Adrenal gland (tissue), 9 donors: ENCODE measurements at regions not wholly inside any gene's neighbourhood (a gene's known extent, or its start where the extent isn't known, plus 50 kb on each side); places are given as distances from the start of the nearest gene placed in this dataset.

Experiments used
- DNase-seq, 7 donors: peaks; one replicate each; pipeline ENCODE4 v3.0.0-alpha.2; 2019 to 2020
- H3K27ac ChIP-seq, 5 donors: fragments of 200-600 bp; sonication (generic) in 4 of 5; 1 replicate in 3 of 5; 2 replicates in 2 of 5; pipeline versions ENCODE4 v1.5.1 to v1.8.0; 2016 to 2020; ENCODE audit warnings: mild to moderate bottlenecking in 1 of 5
- H3K27me3 ChIP-seq: fragments of 200-600 bp; 2 replicates; pipeline ENCODE4 v1.8.0; 2021
- H3K36me3 ChIP-seq, 2 donors: fragments of 200-600 bp; replicated peaks in 1 of 2; 1 replicate in 1 of 2; 2 replicates in 1 of 2; pipeline versions ENCODE4 v1.5.1 to v1.8.0; 2018 to 2022
- H3K4me1 ChIP-seq, 2 donors: fragments of 200-600 bp; replicated peaks in 1 of 2; 1 replicate in 1 of 2; 2 replicates in 1 of 2; pipeline versions ENCODE4 v1.5.1 to v1.8.0; 2018 to 2021
- H3K4me3 ChIP-seq, 4 donors: fragments of 200-600 bp; sonication (generic) in 3 of 4; one replicate each; pipeline ENCODE4 v1.5.1; 2016 to 2018
- H3K9me3 ChIP-seq, 3 donors: fragments of 200-600 bp; sonication (generic) in 1 of 3; replicated peaks in 1 of 3; 1 replicate in 2 of 3; 2 replicates in 1 of 3; pipeline versions ENCODE4 v1.5.1 to v1.8.0; 2016 to 2021
- CTCF ChIP-seq, 6 experiments: fragments of 450-650 bp in 4 of 6; fragments of 200-600 bp in 2 of 6; sonication (generic) in 1 of 6; IDR thresholded peaks; 1 replicate in 5 of 6; 2 replicates in 1 of 6; pipeline versions ENCODE4 v1.5.1 to v1.8.0; 2016 to 2021; ENCODE audit warnings: antibody characterized with exemption in 6 of 6, mild to moderate bottlenecking in 2 of 6, moderate library complexity in 1 of 6
- POLR2A ChIP-seq, 2 donors: fragments of 450-650 bp; IDR thresholded peaks; one replicate each; pipeline ENCODE4 v1.6.1; 2017; ENCODE audit warnings: antibody characterized with exemption in 2 of 2, mild to moderate bottlenecking in 2 of 2, moderate library complexity in 1 of 2
- WGBS, 4 donors: extraction: QIAGEN DNeasy Blood & Tissue Kit in 2 of 4; methylation state at CpG; one replicate each; pipeline versions ENCODE4 v1.1.5 to v1.1.7; 2013 to 2017; 5-methylcytosine and 5-hydroxymethylcytosine counted together
- intact Hi-C, 2 donors: fragments of 100-400 bp; cut with DNase I; formaldehyde crosslinking; loops; one replicate each; pipeline versions ENCODE4 v1.14.1 to v1.15.0; 2022 to 2023
- donor health status: healthy with polysubstance abuse.
- donor health status: Bipolar disorder and iron deficiency.
- donor health status: DM: yes; HTN: yes; CAD: no.
- donor health status: DM: no; HTN: no; CAD: no.
- donor health status: DM: no; HTN: no; CAD: no.

- Histone ChIP-seq H3K36me3 (no peaks in the 10 kb centered on the region), H3K4me1 (no peaks in the 10 kb centered on the region), H3K27me3 (no peaks in the 10 kb centered on the region), H3K4me3 (no peak overlapping the region), H3K27ac (no peak overlapping the region), H3K9me3 (no peaks in the 10 kb centered on the region)
- intact Hi-C loops: no loop called here
- no peak for TF ChIP-seq POLR2A (IDR thresholded peaks at IDR 0.05)
- DNase-seq: no peak
- WGBS, 4 donors: 67 to 81% (median 75%) methylated on average over 6 of the region's 6 CpGs
These were observed 298.2 kb upstream of the TAS2R1 start for GRCh38 chr5:9928326-9928725.

- H3K4me1 ChIP-seq: no peaks in the 10 kb centered on the region
- H3K27me3 ChIP-seq: no peaks in the 10 kb centered on the region
- H3K4me3 ChIP-seq: no peak overlapping the region
- H3K27ac ChIP-seq: no peak overlapping the region
- no peaks in the 10 kb centered on the region for H3K36me3 ChIP-seq
- DNase-seq: no peak
- intact Hi-C loops: no loop called here
- TF ChIP-seq CTCF (IDR thresholded peaks at IDR 0.05) (no peak), POLR2A (IDR thresholded peaks at IDR 0.05) (no peak)
- no peaks in the 10 kb centered on the region for H3K9me3 ChIP-seq
- WGBS, 4 donors: 37 to 45% (median 45%) methylated on average over 4 of the region's 4 CpGs
These were observed 297.4 kb upstream of the TAS2R1 start for GRCh38 chr5:9927521-9927997.

GRCh38 chr5:9927106-9927505 is 297.0 kb upstream of the TAS2R1 start:
- intact Hi-C loops: no loop called here
- DNase-seq: no peak
- Histone ChIP-seq H3K36me3 (no peaks in the 10 kb centered on the region), H3K27me3 (no peaks in the 10 kb centered on the region), H3K4me1 (no peaks in the 10 kb centered on the region), H3K4me3 (no peak overlapping the region), H3K27ac (no peak overlapping the region), H3K9me3 (no peaks in the 10 kb centered on the region)
- WGBS, 4 donors: 82 to 100% (median 90%) methylated on average over 1 of the region's 1 CpG
- TF ChIP-seq POLR2A (IDR thresholded peaks at IDR 0.05): no peak
- no peak for TF ChIP-seq CTCF (IDR thresholded peaks at IDR 0.05)

- TF ChIP-seq POLR2A (IDR thresholded peaks at IDR 0.05) (no peak), CTCF (IDR thresholded peaks at IDR 0.05) (no peak)
- H3K27ac ChIP-seq: no peak overlapping the region
- WGBS, 4 donors: 55 to 85% (median 71%) methylated on average over 2 of the region's 2 CpGs
These were observed 294.5 kb upstream of the TAS2R1 start for GRCh38 chr5:9924614-9925013.

GRCh38 chr5:9922719-9923118 is 292.6 kb upstream of the TAS2R1 start:
- H3K27ac ChIP-seq: no peak overlapping the region
- DNase-seq: no peak
- no peaks in the 10 kb centered on the region for H3K36me3 ChIP-seq
- no peaks in the 10 kb centered on the region for H3K9me3 ChIP-seq
- no peaks in the 10 kb centered on the region for H3K27me3 ChIP-seq
- peak in 1 of 6 experiments; percentile 6 for TF ChIP-seq CTCF (IDR thresholded peaks at IDR 0.05)
- no peak for TF ChIP-seq POLR2A (IDR thresholded peaks at IDR 0.05)
- H3K4me3 ChIP-seq: no peak overlapping the region
- H3K4me1 ChIP-seq: no peaks in the 10 kb centered on the region
- intact Hi-C loops: no loop called here

More at GRCh38 chr5:9924614-9925013, 294.5 kb upstream of the TAS2R1 start:
- DNase-seq: no peak
- H3K4me1 ChIP-seq: no peaks in the 10 kb centered on the region
- H3K9me3 ChIP-seq: no peaks in the 10 kb centered on the region
- H3K27me3 ChIP-seq: no peaks in the 10 kb centered on the region
- H3K4me3 ChIP-seq: no peak overlapping the region
- H3K36me3 ChIP-seq: no peaks in the 10 kb centered on the region
- intact Hi-C loops: no loop called here
